ENCODE measurements at regions not wholly inside any gene's neighbourhood (a gene's known extent, or its start where the extent isn't known, plus 50 kb on each side); places are given as distances from the start of the nearest gene placed in this dataset.

GRCh38 chr12:24229031-24229700 is 279.7 kb upstream of the SOX5 start:
- Histone ChIP-seq H3K4me2 (ENCODE audit: low read length) (no peak overlapping the region), H3K9me3 (ENCODE audit: low read length) (peaks cover 4% of the 10 kb centered on the region), H3K27ac (ENCODE audit: low read length) (no peak overlapping the region), H3K9ac (ENCODE audit: low read length) (no peak overlapping the region), H2AFZ (ENCODE audit: low read depth, low read length) (no peak overlapping the region), H3K27me3 (ENCODE audit: insufficient read depth, low read depth, low read length) (no peaks in the 10 kb centered on the region), H3F3A (ENCODE audit: insufficient read depth, low read length, poor library complexity, severe bottlenecking) (no peaks in the 10 kb centered on the region), H3K9me2 (ENCODE audit: insufficient read depth, low read length) (no peaks in the 10 kb centered on the region), H3K79me2 (replicated peaks; ENCODE audit: insufficient read depth, low read length) (no peaks in the 10 kb centered on the region), H4K20me1 (ENCODE audit: insufficient read depth) (no peaks in the 10 kb centered on the region), H3K36me3 (ENCODE audit: insufficient read depth, low read length) (no peaks in the 10 kb centered on the region), H3K4me3 (ENCODE audit: low read length) (no peak overlapping the region)
- TF ChIP-seq EP300 (conservative IDR thresholded peaks at IDR 0.05; ENCODE audit: poor library complexity, severe bottlenecking): no peak

- Histone ChIP-seq H3K36me3 (ENCODE audit: insufficient read depth, low read length) (no peaks in the 10 kb centered on the region), H3K9me2 (ENCODE audit: insufficient read depth, low read length) (no peaks in the 10 kb centered on the region), H2AFZ (ENCODE audit: low read depth, low read length) (no peak overlapping the region), H3K27ac (ENCODE audit: low read length) (no peak overlapping the region), H3K4me2 (ENCODE audit: low read length) (no peak overlapping the region), H3K9ac (ENCODE audit: low read length) (no peak overlapping the region), H3K27me3 (ENCODE audit: insufficient read depth, low read depth, low read length) (no peaks in the 10 kb centered on the region), H4K20me1 (ENCODE audit: insufficient read depth) (no peaks in the 10 kb centered on the region), H3K4me3 (ENCODE audit: low read length) (no peak overlapping the region), H3K79me2 (replicated peaks; ENCODE audit: insufficient read depth, low read length) (no peaks in the 10 kb centered on the region), H3K9me3 (ENCODE audit: low read length) (no peaks in the 10 kb centered on the region), H3F3A (ENCODE audit: insufficient read depth, low read length, poor library complexity, severe bottlenecking) (no peaks in the 10 kb centered on the region)
- TF ChIP-seq EP300 (conservative IDR thresholded peaks at IDR 0.05; ENCODE audit: poor library complexity, severe bottlenecking): no peak
Measured at GRCh38 chr12:24228371-24228770, 278.9 kb upstream of the SOX5 start.

- Histone ChIP-seq H4K20me1 (ENCODE audit: insufficient read depth) (no peaks in the 10 kb centered on the region), H3K27me3 (ENCODE audit: insufficient read depth, low read depth, low read length) (no peaks in the 10 kb centered on the region), H3K4me2 (ENCODE audit: low read length) (no peak overlapping the region), H3K9ac (ENCODE audit: low read length) (no peak overlapping the region), H3K27ac (ENCODE audit: low read length) (no peak overlapping the region), H3F3A (ENCODE audit: insufficient read depth, low read length, poor library complexity, severe bottlenecking) (no peaks in the 10 kb centered on the region), H3K9me2 (ENCODE audit: insufficient read depth, low read length) (no peaks in the 10 kb centered on the region), H3K36me3 (ENCODE audit: insufficient read depth, low read length) (no peaks in the 10 kb centered on the region), H3K9me3 (ENCODE audit: low read length) (no peaks in the 10 kb centered on the region), H2AFZ (ENCODE audit: low read depth, low read length) (no peak overlapping the region), H3K4me3 (ENCODE audit: low read length) (no peak overlapping the region), H3K79me2 (replicated peaks; ENCODE audit: insufficient read depth, low read length) (no peaks in the 10 kb centered on the region)
- TF ChIP-seq POLR2AphosphoS5 (IDR thresholded peaks at IDR 0.05) (no peak), SMC3 (conservative IDR thresholded peaks at IDR 0.05; ENCODE audit: poor library complexity) (no peak), TAF1 (IDR thresholded peaks at IDR 0.05; ENCODE audit: low read depth) (no peak), MXI1 (conservative IDR thresholded peaks at IDR 0.05; ENCODE audit: poor library complexity, severe bottlenecking) (no peak), CTCF (IDR thresholded peaks at IDR 0.05; ENCODE audit: poor library complexity, severe bottlenecking) (no peak), REST (IDR thresholded peaks at IDR 0.05; ENCODE audit: borderline replicate concordance) (no peak), RAD21 (conservative IDR thresholded peaks at IDR 0.05) (no peak), EP300 (conservative IDR thresholded peaks at IDR 0.05; ENCODE audit: poor library complexity, severe bottlenecking) (no peak), EZH2 (IDR thresholded peaks at IDR 0.05; ENCODE audit: borderline replicate concordance, insufficient read depth, low read length, poor library complexity, severe bottlenecking) (no peak)
Measured at GRCh38 chr12:24227551-24227950, 278.1 kb upstream of the SOX5 start.
